ENCODE measurements at regions not wholly inside any gene's neighbourhood (a gene's known extent, or its start where the extent isn't known, plus 50 kb on each side); places are given as distances from the start of the nearest gene placed in this dataset.

DNA sequence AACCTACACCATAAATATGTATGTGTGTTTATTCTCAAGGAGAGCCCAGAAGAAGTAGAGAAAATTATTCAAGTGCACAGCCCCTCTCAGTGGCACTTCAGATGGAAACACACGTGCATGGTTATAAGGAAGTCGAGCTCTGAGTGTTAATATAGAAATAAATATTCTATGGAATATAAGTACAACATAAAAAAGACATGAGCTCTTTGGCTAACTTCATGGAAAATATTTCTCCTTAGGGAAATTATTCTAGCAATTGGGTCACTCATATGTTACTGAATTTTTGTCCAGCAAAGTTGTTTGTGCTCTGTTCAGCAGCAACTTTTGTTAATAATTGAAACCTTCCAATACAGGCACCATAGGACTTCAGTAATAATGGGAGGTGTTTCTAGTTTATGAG is 939.0 kb downstream of the LRFN5 start:
- Histone ChIP-seq H3K27me3 (no peaks in the 10 kb centered on the region), H3K36me3 (no peaks in the 10 kb centered on the region), H3K9me3 (no peaks in the 10 kb centered on the region), H3K4me3 (no peak overlapping the region), H3K4me1 (no peaks in the 10 kb centered on the region), H3K27ac (no peak overlapping the region)
- no peak for TF ChIP-seq CTCF (IDR thresholded peaks at IDR 0.05)
- TF ChIP-seq POLR2A (IDR thresholded peaks at IDR 0.05), result no peak
- TF ChIP-seq POLR2AphosphoS5 (IDR thresholded peaks at IDR 0.05; ENCODE audit: insufficient read depth in 1 of 2, low read depth in 1 of 2), result no peak
- intact Hi-C loops (cut with DNase I), result no loop called here
- no peak for DNase-seq (ENCODE audit: extremely low spot score in 2 of 2)

- H3K36me3 ChIP-seq, result no peaks in the 10 kb centered on the region
- TF ChIP-seq POLR2AphosphoS5 (IDR thresholded peaks at IDR 0.05; ENCODE audit: insufficient read depth in 1 of 2, low read depth in 1 of 2), result no peak
- TF ChIP-seq POLR2A (IDR thresholded peaks at IDR 0.05), result no peak
- intact Hi-C loops (cut with DNase I), result no loop called here
- DNase-seq (ENCODE audit: extremely low spot score in 2 of 2), result no peak
- no peaks in the 10 kb centered on the region for H3K9me3 ChIP-seq
- H3K4me1 ChIP-seq, result no peaks in the 10 kb centered on the region
- no peak overlapping the region for H3K27ac ChIP-seq
- no peaks in the 10 kb centered on the region for H3K27me3 ChIP-seq
- no peak overlapping the region for H3K4me3 ChIP-seq
Observed at GRCh38 chr14:42541535-42542001, 934.9 kb downstream of the LRFN5 start.

DNA sequence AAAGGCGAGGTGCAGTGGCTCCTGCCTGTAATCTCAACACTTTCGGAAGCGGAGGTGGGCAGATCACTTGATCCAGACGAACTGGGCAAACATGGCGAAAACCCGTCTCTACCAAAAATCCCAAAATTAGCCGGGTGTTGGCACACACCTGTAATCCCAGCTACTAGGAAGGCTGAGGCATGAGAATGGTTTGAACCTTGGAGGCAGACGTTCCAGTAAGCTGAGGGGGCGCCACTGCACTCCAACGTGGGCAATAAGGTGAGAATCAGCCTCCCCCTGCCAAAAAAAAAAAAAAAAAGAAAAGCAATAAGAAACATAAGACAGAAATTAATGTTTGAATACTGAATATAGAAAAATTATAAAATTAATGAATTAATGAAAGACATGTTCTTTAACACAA is 928.7 kb downstream of the LRFN5 start:
- DNase-seq (ENCODE audit: extremely low spot score in 2 of 2), result no peak
- intact Hi-C loops (cut with DNase I), result no loop called here
- Histone ChIP-seq H3K36me3 (no peaks in the 10 kb centered on the region), H3K4me3 (no peak overlapping the region), H3K27me3 (no peaks in the 10 kb centered on the region), H3K9me3 (no peaks in the 10 kb centered on the region), H3K4me1 (no peaks in the 10 kb centered on the region), H3K27ac (no peak overlapping the region)
- TF ChIP-seq POLR2AphosphoS5 (IDR thresholded peaks at IDR 0.05; ENCODE audit: insufficient read depth in 1 of 2, low read depth in 1 of 2) (no peak), CTCF (IDR thresholded peaks at IDR 0.05) (no peak), POLR2A (IDR thresholded peaks at IDR 0.05) (no peak)

- intact Hi-C loops (cut with DNase I), result no loop called here
- Histone ChIP-seq H3K4me1 (no peaks in the 10 kb centered on the region), H3K36me3 (no peaks in the 10 kb centered on the region), H3K27ac (no peak overlapping the region), H3K27me3 (no peaks in the 10 kb centered on the region), H3K9me3 (no peaks in the 10 kb centered on the region), H3K4me3 (no peak overlapping the region)
- TF ChIP-seq POLR2AphosphoS5 (IDR thresholded peaks at IDR 0.05; ENCODE audit: insufficient read depth in 1 of 2, low read depth in 1 of 2) (no peak), CTCF (IDR thresholded peaks at IDR 0.05) (no peak), POLR2A (IDR thresholded peaks at IDR 0.05) (no peak)
- no peak for DNase-seq (ENCODE audit: extremely low spot score in 2 of 2)
Observed at GRCh38 chr14:42533476-42533875, 926.8 kb downstream of the LRFN5 start.

- no peak for DNase-seq (ENCODE audit: extremely low spot score in 2 of 2)
- Histone ChIP-seq H3K9me3 (no peaks in the 10 kb centered on the region), H3K4me3 (no peak overlapping the region), H3K36me3 (no peaks in the 10 kb centered on the region), H3K27me3 (no peaks in the 10 kb centered on the region), H3K27ac (no peak overlapping the region), H3K4me1 (no peaks in the 10 kb centered on the region)
- intact Hi-C loops (cut with DNase I), result no loop called here
- TF ChIP-seq POLR2A (IDR thresholded peaks at IDR 0.05), result no peak
- no peak for TF ChIP-seq CTCF (IDR thresholded peaks at IDR 0.05)
- TF ChIP-seq POLR2AphosphoS5 (IDR thresholded peaks at IDR 0.05; ENCODE audit: insufficient read depth in 1 of 2, low read depth in 1 of 2), result no peak
Observed at GRCh38 chr14:42532194-42532593, 925.5 kb downstream of the LRFN5 start.
